DMS79 (cell line): ENCODE measurements at regions not wholly inside any gene's neighbourhood (a gene's known extent, or its start where the extent isn't known, plus 50 kb on each side); places are given as distances from the start of the nearest gene placed in this dataset.
A peak's percentile ranks its signal among the peaks of the same experiment; 100 is the strongest.

Source experiments
- DNase-seq: peaks from one replicate; lab custom pipeline; 2025; lab: John Stamatoyannopoulos, UW

- no peak for DNase-seq
These were observed 759.7 kb upstream of the CDH7 start for GRCh38 chr18:64991102-64991501.

GRCh38 chr18:64986906-64987495, 763.8 kb upstream of the CDH7 start:
- no peak for DNase-seq

GRCh38 chr18:64983497-64984238, 767.1 kb upstream of the CDH7 start:
- DNase-seq: no peak

- no peak for DNase-seq
These were observed 768.3 kb upstream of the CDH7 start for GRCh38 chr18:64982414-64983055.

GRCh38 chr18:64981915-64982314, 768.9 kb upstream of the CDH7 start:
- DNase-seq: peak; percentile 9

- no peak for DNase-seq
These were observed 771.0 kb upstream of the CDH7 start for GRCh38 chr18:64979791-64980190.

- DNase-seq: no peak
These were observed 776.3 kb upstream of the CDH7 start for GRCh38 chr18:64974391-64975125.

GRCh38 chr18:64972545-64972944, 778.3 kb upstream of the CDH7 start:
- DNase-seq: no peak

GRCh38 chr18:64966667-64967066, 784.1 kb upstream of the CDH7 start:
- no peak for DNase-seq

- DNase-seq: no peak
These were observed 794.3 kb upstream of the CDH7 start for GRCh38 chr18:64956465-64956864.

GRCh38 chr18:64949885-64950284, 800.9 kb upstream of the CDH7 start:
- no peak for DNase-seq

- DNase-seq: no peak
These were observed 787.8 kb upstream of the LINC00305 start for GRCh38 chr18:64936671-64937070.

- no peak for DNase-seq
These were observed 780.1 kb upstream of the LINC00305 start for GRCh38 chr18:64929036-64929435.

- DNase-seq: no peak
These were observed 771.2 kb upstream of the LINC00305 start for GRCh38 chr18:64919971-64920570.

- DNase-seq: no peak
These were observed 770.0 kb upstream of the LINC00305 start for GRCh38 chr18:64918851-64919250.

- DNase-seq: no peak
These were observed 744.5 kb upstream of the LINC00305 start for GRCh38 chr18:64893349-64893748.

- DNase-seq: no peak
These were observed 740.1 kb upstream of the LINC00305 start for GRCh38 chr18:64888956-64889355.

GRCh38 chr18:64886995-64887394, 738.1 kb upstream of the LINC00305 start:
- DNase-seq: no peak

- DNase-seq: no peak
These were observed 734.0 kb upstream of the LINC00305 start for GRCh38 chr18:64882896-64883295.

- no peak for DNase-seq
These were observed 727.9 kb upstream of the LINC00305 start for GRCh38 chr18:64876833-64877232.

- no peak for DNase-seq
These were observed 724.0 kb upstream of the LINC00305 start for GRCh38 chr18:64872710-64873458.

- no peak for DNase-seq
These were observed 705.2 kb upstream of the LINC00305 start for GRCh38 chr18:64854112-64854511.
